K562 (cell line): ENCODE measurements at regions not wholly inside any gene's neighbourhood (a gene's known extent, or its start where the extent isn't known, plus 50 kb on each side); places are given as distances from the start of the nearest gene placed in this dataset.

Experiments
- ATAC-seq: fragments of 200-7000 bp; cut with Tn5 transposase; 3 replicates; pipeline ENCODE4 v1.9.1; 2020; ENCODE audit warnings: moderate library complexity
- BruUV-seq: library from RNA; stranded (reverse); fragments of 400-500 nt; replicated peaks from 2 replicates; lab custom pipeline; 2021; lab: Mats Ljungman, UMichigan
- CTCF ChIA-PET: fragments of 300-600 bp; formaldehyde crosslinking; extraction: SDS; loops from one replicate; lab custom pipeline; 2021; ENCODE audit warnings: low intra/inter-chr PET ratio; lab: Yijun Ruan, JAX
- POLR2A ChIA-PET: fragments of 300-600, 350-650 bp; sonication (Branson Sonifier 250); formaldehyde crosslinking; extraction: SDS; loops from one replicate; lab custom pipeline; 2021; ENCODE audit warnings: antibody characterized with exemption, inconsistent platforms; lab: Yijun Ruan, JAX
- DNase-seq, 4 experiments: peaks; one replicate each; pipeline versions ENCODE4 v3.0.0 to v3.0.0-alpha.2; 2011 to 2018; ENCODE audit warnings: low spot score in 3 of 4, mixed read lengths in 3 of 4; ENCODE audit errors: extremely low read depth in 1 of 4
- FAIRE-seq: peaks from 2 replicates; lab custom pipeline; 2011; peaks lifted over from hg19 to GRCh38; lab: Jason Lieb, UNC
- H2AFZ ChIP-seq: 2 replicates; pipeline ENCODE4 v1.6.0; 2011; ENCODE audit warnings: low read depth, low read length, control low read depth, inconsistent platforms
- H3K27ac ChIP-seq: fragments of 200-600 bp; 3 replicates; pipeline ENCODE4 v1.8.0; 2011; ENCODE audit warnings: low read depth, mild to moderate bottlenecking, control low read depth, inconsistent platforms, low read length, moderate library complexity, mixed read lengths; ENCODE audit errors: extremely low read depth
- H3K27me3 ChIP-seq, 2 experiments: fragments of 300-600 bp in 1 of 2; 2 replicates in 1 of 2; 3 replicates in 1 of 2; pipeline versions ENCODE4 v1.6.0 to v1.8.0; 2011; ENCODE audit warnings: inconsistent platforms in 2 of 2, low read length in 2 of 2, mild to moderate bottlenecking in 1 of 2, mixed read lengths in 1 of 2, moderate library complexity in 1 of 2; ENCODE audit not compliant: control insufficient read depth in 2 of 2, insufficient read depth in 2 of 2
- H3K36me3 ChIP-seq: fragments of 300-600 bp; 3 replicates; pipeline ENCODE4 v1.8.0; 2011; ENCODE audit warnings: mild to moderate bottlenecking, low read length, inconsistent platforms; ENCODE audit not compliant: control insufficient read depth, insufficient read depth
- H3K4me1 ChIP-seq, 2 experiments: fragments of 200-600 bp in 1 of 2; replicated peaks in 1 of 2; 2 replicates in 1 of 2; 3 replicates in 1 of 2; pipeline versions ENCODE4 v1.5.1 to v1.8.0; 2011; ENCODE audit warnings: inconsistent platforms in 2 of 2, low read length in 2 of 2, mild to moderate bottlenecking in 1 of 2, mixed read lengths in 1 of 2, moderate library complexity in 1 of 2; ENCODE audit not compliant: control insufficient read depth in 2 of 2, insufficient read depth in 2 of 2
- H3K4me2 ChIP-seq: 2 replicates; pipeline ENCODE4 v1.6.1; 2011; ENCODE audit warnings: low read length, control low read depth, inconsistent platforms, mixed read lengths; ENCODE audit not compliant: insufficient read depth
- H3K4me3 ChIP-seq: fragments of 200-600 bp; sonication (generic), shearing (Covaris generic); 2 replicates; pipeline ENCODE4 v1.5.1; 2016; ENCODE audit warnings: control low read depth, inconsistent platforms
- H3K79me2 ChIP-seq: fragments of 200-600 bp; 3 replicates; pipeline ENCODE4 v1.8.0; 2011; ENCODE audit warnings: low read length, inconsistent platforms; ENCODE audit not compliant: control insufficient read depth, insufficient read depth
- H3K9ac ChIP-seq, 2 experiments: 2 replicates each; pipeline versions ENCODE4 v1.6.0 to v1.6.1; 2011; ENCODE audit warnings: low read depth in 2 of 2, low read length in 2 of 2, control low read depth in 1 of 2, inconsistent platforms in 1 of 2, mild to moderate bottlenecking in 1 of 2, mixed read lengths in 1 of 2; ENCODE audit not compliant: insufficient read depth in 1 of 2
- H3K9me1 ChIP-seq: one replicate; pipeline ENCODE4 v1.6.0; 2011; ENCODE audit warnings: inconsistent platforms, mild to moderate bottlenecking, low read length, moderate library complexity; ENCODE audit not compliant: control insufficient read depth, insufficient read depth
- H3K9me3 ChIP-seq: replicated peaks from 2 replicates; pipeline ENCODE4 v1.5.1; 2011; ENCODE audit warnings: low read depth, low read length, inconsistent platforms; ENCODE audit not compliant: control insufficient read depth, insufficient read depth
- H4K20me1 ChIP-seq: replicated peaks from 2 replicates; pipeline ENCODE4 v1.6.1; 2011; ENCODE audit warnings: low read length, inconsistent platforms, mixed read lengths; ENCODE audit not compliant: control insufficient read depth, insufficient read depth
- CBFB ChIP-seq: sonication (generic); formaldehyde crosslinking; IDR thresholded peaks from 2 replicates; pipeline ENCODE4 v1.4.0; 2020; ENCODE audit warnings: mild to moderate bottlenecking, missing genetic modification reagents
- CEBPB ChIP-seq: fragments of 450-650 bp; IDR thresholded peaks from 2 replicates; pipeline ENCODE4 v1.6.1; 2016; ENCODE audit warnings: missing genetic modification characterization, missing compliant biosample characterization
- CEBPG ChIP-seq, 3 experiments: fragments of 200-800 bp in 1 of 3; sonication (Bioruptor generic) in 1 of 3; sonication (generic) in 1 of 3; formaldehyde crosslinking in 1 of 3; IDR thresholded peaks in 2 of 3; conservative IDR thresholded peaks in 1 of 3; 2 replicates each; pipeline versions ENCODE4 v1.6.1 to v1.8.0; 2016 to 2022; ENCODE audit warnings: missing compliant biosample characterization in 2 of 3, missing genetic modification characterization in 2 of 3, mild to moderate bottlenecking in 1 of 3, missing genetic modification reagents in 1 of 3
- ETV5 ChIP-seq: sonication (generic); formaldehyde crosslinking; IDR thresholded peaks from 2 replicates; pipeline ENCODE4 v1.4.0; 2020; ENCODE audit warnings: low read depth, mild to moderate bottlenecking, missing genetic modification reagents
- NR2C2 ChIP-seq, 2 experiments: fragments of 200-800 bp in 1 of 2; sonication (Bioruptor generic) in 1 of 2; sonication (generic) in 1 of 2; formaldehyde crosslinking in 1 of 2; IDR thresholded peaks; 2 replicates each; pipeline versions ENCODE4 v1.6.1 to v1.8.0; 2016 to 2022; ENCODE audit warnings: mild to moderate bottlenecking in 1 of 2, missing compliant biosample characterization in 1 of 2, missing genetic modification characterization in 1 of 2, missing genetic modification reagents in 1 of 2
- WGBS: fragments of 100-300 bp; shearing (Covaris generic); methylation state at CpG from one replicate; pipeline ENCODE4 v1.1.6; 2016; ENCODE audit warnings: low coverage, mixed read lengths; ENCODE audit not compliant: insufficient coverage; ENCODE audit errors: missing lambda C conversion rate; 5-methylcytosine and 5-hydroxymethylcytosine counted together
- in situ Hi-C: fragments of 300-500 bp; cut with MboI; formaldehyde crosslinking; loops from 4 replicates; pipeline ENCODE4 v1.15.0; 2018; ENCODE audit warnings: inconsistent platforms, mixed read lengths
- intact Hi-C: fragments of 100-400 bp; cut with micrococcal nuclease; formaldehyde crosslinking; loops from 2 replicates; pipeline ENCODE4 v1.14.2; 2022
- TF ChIP-seq, protein P1 (sequence below): fragments of 250-450 bp; sonication (Bioruptor Pico); IDR thresholded peaks from 2 replicates; pipeline ENCODE4 v1.5.0; 2022; ENCODE audit warnings: mild to moderate bottlenecking

DNA sequence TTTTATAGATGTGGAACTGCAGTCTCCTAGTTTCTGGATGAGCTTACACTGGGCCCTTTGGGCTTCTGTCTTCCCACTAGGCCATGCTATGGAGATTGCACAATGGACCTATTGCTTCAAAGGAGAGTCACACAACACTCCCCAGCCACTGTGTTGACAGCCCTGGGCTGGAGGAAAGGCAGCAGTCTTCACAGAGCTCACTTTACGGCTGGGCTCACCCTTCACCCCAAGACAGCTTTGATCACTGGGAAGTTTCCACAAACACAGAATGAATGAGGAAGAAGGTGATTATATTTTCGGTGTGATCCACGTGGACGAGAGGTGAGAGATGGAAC is 92.7 kb upstream of the GDF10 start:
- FAIRE-seq (no peak), ATAC-seq (no peak; the same call in 2 of the 3 replicates), DNase-seq (no peak)
- Histone ChIP-seq H3K4me2 (no peak overlapping the region), H2AFZ (no peak overlapping the region), H3K79me2 (no peaks in the 10 kb centered on the region), H3K27ac (no peak overlapping the region), H3K4me1 (no peaks in the 10 kb centered on the region; a peak in 1 of 5 replicates), H4K20me1 (no peaks in the 10 kb centered on the region), H3K36me3 (no peaks in the 10 kb centered on the region), H3K27me3 (no peaks in the 10 kb centered on the region), H3K9me1 (no peaks in the 10 kb centered on the region), H3K4me3 (no peak overlapping the region), H3K9ac (no peak overlapping the region), H3K9me3 (no peaks in the 10 kb centered on the region)
- WGBS: 7% methylated on average over 4 of the region's 4 CpGs
- ChIA-PET POLR2A (interaction anchor here (0.5 to 1.5 kb wide), 3 partner anchors 9 to 36 kb away, joined by 3 to 4 read pairs (median 3); no protein-coding TSS in a partner anchor), CTCF (no interaction called here)
- BruUV-seq: no TSS peak
- intact Hi-C loops (no loop called here), in situ Hi-C loops (no loop called here)
- TF ChIP-seq, protein P1, sequence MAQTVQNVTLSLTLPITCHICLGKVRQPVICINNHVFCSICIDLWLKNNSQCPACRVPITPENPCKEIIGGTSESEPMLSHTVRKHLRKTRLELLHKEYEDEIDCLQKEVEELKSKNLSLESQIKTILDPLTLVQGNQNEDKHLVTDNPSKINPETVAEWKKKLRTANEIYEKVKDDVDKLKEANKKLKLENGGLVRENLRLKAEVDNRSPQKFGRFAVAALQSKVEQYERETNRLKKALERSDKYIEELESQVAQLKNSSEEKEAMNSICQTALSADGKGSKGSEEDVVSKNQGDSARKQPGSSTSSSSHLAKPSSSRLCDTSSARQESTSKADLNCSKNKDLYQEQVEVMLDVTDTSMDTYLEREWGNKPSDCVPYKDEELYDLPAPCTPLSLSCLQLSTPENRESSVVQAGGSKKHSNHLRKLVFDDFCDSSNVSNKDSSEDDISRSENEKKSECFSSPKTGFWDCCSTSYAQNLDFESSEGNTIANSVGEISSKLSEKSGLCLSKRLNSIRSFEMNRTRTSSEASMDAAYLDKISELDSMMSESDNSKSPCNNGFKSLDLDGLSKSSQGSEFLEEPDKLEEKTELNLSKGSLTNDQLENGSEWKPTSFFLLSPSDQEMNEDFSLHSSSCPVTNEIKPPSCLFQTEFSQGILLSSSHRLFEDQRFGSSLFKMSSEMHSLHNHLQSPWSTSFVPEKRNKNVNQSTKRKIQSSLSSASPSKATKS: no peak
- no peak for TF ChIP-seq NR2C2 (CRISPR knock-in tag; IDR thresholded peaks at IDR 0.05)
- peak; percentile 26; the same call in 1 of the 2 replicates for TF ChIP-seq NR2C2 (tag; IDR thresholded peaks at IDR 0.05)
- TF ChIP-seq ETV5 (CRISPR knock-in tag): no peak
- no peak for TF ChIP-seq CBFB (CRISPR knock-in tag)
- peak; percentile 84 for TF ChIP-seq CEBPB (tag)
- no peak for TF ChIP-seq CEBPG (CRISPR knock-in tag; IDR thresholded peaks at IDR 0.05)
- peak; percentile 49 to 77 for TF ChIP-seq CEBPG (tag; conservative IDR thresholded peaks at IDR 0.05 in 1 of 2, IDR thresholded peaks at IDR 0.05 in 1 of 2)
